GM06990 (cell line): ENCODE measurements at regions not wholly inside any gene's neighbourhood (a gene's known extent, or its start where the extent isn't known, plus 50 kb on each side); places are given as distances from the start of the nearest gene placed in this dataset.

Experiments used
- DNase-seq: peaks from one replicate; pipeline ENCODE4 v3.0.0-alpha.2; 2011; ENCODE audit not compliant: insufficient read length; ENCODE audit errors: extremely low read depth
- H3K27me3 ChIP-seq: replicated peaks from 2 replicates; pipeline ENCODE4 v1.6.0; 2011; ENCODE audit warnings: low read length; ENCODE audit not compliant: control insufficient read depth, insufficient read depth
- H3K36me3 ChIP-seq: 2 replicates; pipeline ENCODE4 v1.5.1; 2011; ENCODE audit warnings: low read length; ENCODE audit not compliant: control insufficient read depth, insufficient read depth
- H3K4me3 ChIP-seq: replicated peaks from 2 replicates; pipeline ENCODE4 v1.5.1; 2011; ENCODE audit warnings: low read depth, mild to moderate bottlenecking, control low read depth, low read length
- CTCF ChIP-seq: IDR thresholded peaks from 2 replicates; pipeline ENCODE4 v1.5.1; 2011; ENCODE audit warnings: low read length, control low read depth, mild to moderate bottlenecking, inconsistent platforms; ENCODE audit not compliant: insufficient read depth, poor library complexity, severe bottlenecking

DNA sequence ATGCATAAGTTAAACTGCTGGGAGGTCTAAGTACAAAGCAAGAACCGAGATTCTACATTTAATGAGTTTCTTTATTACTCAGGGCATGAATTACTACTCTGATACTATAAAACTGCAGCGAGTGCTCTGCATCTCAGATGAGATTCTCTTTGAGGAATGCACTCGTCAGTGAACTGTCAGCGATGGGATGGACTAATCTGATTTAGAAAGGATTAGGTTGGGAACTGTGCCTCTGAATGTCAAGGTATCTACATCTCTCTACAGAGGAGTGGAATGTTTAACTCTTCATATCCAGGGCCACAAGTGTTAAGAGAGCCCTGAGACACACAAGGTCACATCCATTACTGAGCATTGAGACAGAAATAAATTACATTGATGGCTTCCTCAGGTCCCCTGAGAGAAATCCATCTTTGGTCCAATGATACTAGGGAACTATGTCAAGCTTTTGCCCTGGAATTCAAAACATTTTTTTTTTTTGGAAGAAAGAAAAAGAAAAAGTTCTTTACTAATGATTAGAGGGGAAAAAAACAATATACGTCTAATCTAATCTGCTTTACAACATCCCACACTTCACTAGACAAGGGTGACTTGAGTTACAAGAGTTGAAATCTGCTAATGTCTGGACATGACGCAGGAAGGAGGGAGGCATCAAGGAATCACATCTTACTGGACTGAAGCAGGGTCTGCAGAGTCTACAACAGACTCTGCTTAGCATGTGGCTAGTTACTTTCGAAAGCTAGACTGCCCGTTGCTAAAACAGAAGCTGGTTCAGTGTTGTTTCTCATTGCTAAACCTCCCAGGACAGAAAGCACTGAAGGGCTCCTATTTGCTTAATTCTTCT is 270.0 kb upstream of the TLE4 start:
- no peaks in the 10 kb centered on the region for H3K27me3 ChIP-seq
- H3K4me3 ChIP-seq, result no peak overlapping the region
- H3K36me3 ChIP-seq, result no peaks in the 10 kb centered on the region
- no peak for DNase-seq
- TF ChIP-seq CTCF, result no peak

GRCh38 chr9:79302569-79302968 is 269.2 kb upstream of the TLE4 start:
- Histone ChIP-seq H3K36me3 (no peaks in the 10 kb centered on the region), H3K4me3 (no peak overlapping the region), H3K27me3 (no peaks in the 10 kb centered on the region)
- no peak for TF ChIP-seq CTCF
- no peak for DNase-seq

DNA sequence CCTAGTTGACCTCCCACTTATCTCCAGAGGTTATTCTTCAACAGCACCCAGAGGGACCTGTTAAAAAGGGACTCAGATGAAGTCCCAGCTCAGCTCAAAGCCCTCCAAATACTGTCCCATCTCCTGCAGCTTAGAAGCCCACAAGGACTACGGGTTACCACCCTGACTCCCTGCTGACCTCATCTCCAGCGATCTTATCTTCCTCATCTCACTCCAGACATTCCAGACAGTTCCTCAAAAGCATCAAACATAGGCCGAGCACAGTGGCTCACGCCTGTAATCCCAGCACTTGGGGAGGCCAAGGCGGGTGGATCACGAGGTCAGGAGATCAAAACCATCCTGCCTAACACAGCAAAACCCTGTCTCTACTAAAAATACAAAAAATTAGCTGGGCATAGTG is 263.8 kb upstream of the TLE4 start:
- H3K4me3 ChIP-seq, result no peak overlapping the region
- TF ChIP-seq CTCF, result no peak
- H3K27me3 ChIP-seq, result no peaks in the 10 kb centered on the region
- DNase-seq, result no peak
- no peaks in the 10 kb centered on the region for H3K36me3 ChIP-seq

DNA sequence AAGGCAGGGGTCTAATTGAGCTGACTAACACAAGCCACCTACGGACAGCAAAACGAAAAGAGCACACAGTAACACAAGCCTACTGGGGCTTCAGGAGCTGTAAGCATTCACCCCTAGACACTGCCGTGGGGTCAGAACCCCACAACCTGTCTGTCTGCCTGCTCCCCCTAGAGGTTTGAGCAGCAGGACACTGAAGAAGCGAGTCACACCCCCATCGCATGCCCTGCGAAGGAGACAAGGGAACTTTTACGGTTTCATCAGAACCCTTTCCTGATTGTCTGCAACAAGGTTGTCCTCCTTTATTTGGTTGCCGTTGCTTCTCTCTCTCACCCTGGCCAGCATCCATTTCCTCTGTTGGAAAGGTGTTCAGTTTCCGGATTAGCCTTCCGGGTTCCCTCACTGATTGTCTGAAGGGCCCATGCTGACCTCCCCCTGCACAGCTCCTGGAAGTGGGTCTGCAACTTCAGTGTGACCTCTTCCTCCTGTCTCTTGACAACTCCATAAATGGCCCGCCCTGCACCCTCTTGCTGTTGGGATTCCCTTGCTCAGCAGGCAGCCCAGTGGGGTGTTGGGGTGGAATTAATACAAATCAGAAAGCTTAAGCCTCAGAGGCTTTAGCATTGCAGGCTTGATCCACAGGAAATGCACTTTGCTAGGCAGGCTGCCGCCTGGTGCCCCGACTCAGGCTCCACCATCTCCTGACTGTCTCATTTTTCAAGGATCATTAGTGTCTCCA is 258.9 kb upstream of the TLE4 start:
- H3K4me3 ChIP-seq, result no peak overlapping the region
- DNase-seq, result no peak
- no peak for TF ChIP-seq CTCF
- H3K36me3 ChIP-seq, result no peaks in the 10 kb centered on the region
- H3K27me3 ChIP-seq, result no peaks in the 10 kb centered on the region

DNA sequence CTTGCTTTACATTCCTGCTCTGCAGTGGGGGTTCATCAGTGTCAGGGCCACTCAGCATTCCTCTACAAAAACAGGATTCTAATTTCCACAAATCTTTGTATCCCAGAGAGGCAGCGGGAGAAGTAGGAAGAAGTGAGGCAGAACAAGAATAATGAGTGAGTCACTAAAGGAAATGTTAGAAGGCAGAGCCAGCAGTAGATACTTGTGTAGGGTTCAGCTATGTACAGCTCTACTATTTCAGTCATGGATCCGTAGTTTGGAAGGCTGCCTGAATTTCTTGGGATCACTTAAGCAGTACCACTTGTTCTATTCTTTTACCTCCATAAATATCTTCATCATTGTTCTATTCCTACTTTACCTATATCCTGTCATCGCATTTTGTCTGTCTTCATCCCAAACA is 246.3 kb upstream of the TLE4 start:
- Histone ChIP-seq H3K36me3 (no peaks in the 10 kb centered on the region), H3K4me3 (no peak overlapping the region), H3K27me3 (no peaks in the 10 kb centered on the region)
- DNase-seq, result no peak
- no peak for TF ChIP-seq CTCF
